ENCODE measurements at regions not wholly inside any gene's neighbourhood (a gene's known extent, or its start where the extent isn't known, plus 50 kb on each side); places are given as distances from the start of the nearest gene placed in this dataset.

GRCh38 chr13:30113551-30113950, 193.8 kb downstream of the KATNAL1 start:
- H3K9me3 Mint-ChIP-seq = no peaks in the 10 kb centered on the region; the same call in 1 of the 3 replicates
- Histone ChIP-seq H4K20me1 (replicated peaks; ENCODE audit: insufficient read depth) (no peaks in the 10 kb centered on the region; the same call in 1 of the 2 replicates), H3K27me3 (ENCODE audit: insufficient read depth) (0 out of 2 replicates have a peak, but pooled peaks cover 9% of the 10 kb centered on the region), H3F3A (replicated peaks; ENCODE audit: low read depth) (no peaks in the 10 kb centered on the region), H3K27ac (ENCODE audit: low read depth) (no peak overlapping the region), H2AFZ (peak overlapping the region; percentile 94; the same call in 1 of the 2 replicates), H3K9me2 (ENCODE audit: insufficient read depth) (no peaks in the 10 kb centered on the region), H3K79me2 (replicated peaks; ENCODE audit: insufficient read depth) (no peaks in the 10 kb centered on the region), H3K4me3 (no peak overlapping the region), H3K4me2 (peak overlapping the region; percentile 89; the same call in 1 of the 2 replicates), H3K36me3 (ENCODE audit: insufficient read depth) (no peaks in the 10 kb centered on the region), H3K4me1 (ENCODE audit: insufficient read depth) (peaks cover 11% of the 10 kb centered on the region)
- peaks cover 20% of the 10 kb centered on the region for H3K27me3 Mint-ChIP-seq (ENCODE audit: insufficient read depth, low read depth, poor library complexity)
- DNase-seq (ENCODE audit: low spot score) = no peak
- H3K27ac Mint-ChIP-seq = no peak overlapping the region
- H3K4me1 Mint-ChIP-seq = peaks cover 45% of the 10 kb centered on the region
- no peak for ATAC-seq
- no peaks in the 10 kb centered on the region; the same call in 2 of the 3 replicates for H3K36me3 Mint-ChIP-seq (ENCODE audit: low read depth)
- TF ChIP-seq ZNF114 (CRISPR knock-in tag; IDR thresholded peaks at IDR 0.05) (no peak), ETS1 (IDR thresholded peaks at IDR 0.05) (no peak), STAT1 (IDR thresholded peaks at IDR 0.05; ENCODE audit: unreplicated experiment) (no peak), NANOG (IDR thresholded peaks at IDR 0.05; ENCODE audit: borderline replicate concordance) (no peak), EZH2 (IDR thresholded peaks at IDR 0.05; ENCODE audit: low read depth, unreplicated experiment) (no peak), ZNF462 (CRISPR knock-in tag; IDR thresholded peaks at IDR 0.05) (no peak), REST (IDR thresholded peaks at IDR 0.05; ENCODE audit: unreplicated experiment) (no peak), CTCF (conservative IDR thresholded peaks at IDR 0.05; ENCODE audit: low read depth in 2 of 2) (no peak), JUNB (IDR thresholded peaks at IDR 0.05; ENCODE audit: unreplicated experiment) (no peak), EZH2phosphoT487 (IDR thresholded peaks at IDR 0.05; ENCODE audit: unreplicated experiment) (no peak), CREB1 (CRISPR knock-in tag; IDR thresholded peaks at IDR 0.05; ENCODE audit: low read depth) (no peak), POLR2AphosphoS5 (IDR thresholded peaks at IDR 0.05; ENCODE audit: low read depth) (no peak)
- H3K4me3 Mint-ChIP-seq = no peak overlapping the region

Measured in GM23338 (cell line).